ENCODE measurements at regions not wholly inside any gene's neighbourhood (a gene's known extent, or its start where the extent isn't known, plus 50 kb on each side); places are given as distances from the start of the nearest gene placed in this dataset.

DNA sequence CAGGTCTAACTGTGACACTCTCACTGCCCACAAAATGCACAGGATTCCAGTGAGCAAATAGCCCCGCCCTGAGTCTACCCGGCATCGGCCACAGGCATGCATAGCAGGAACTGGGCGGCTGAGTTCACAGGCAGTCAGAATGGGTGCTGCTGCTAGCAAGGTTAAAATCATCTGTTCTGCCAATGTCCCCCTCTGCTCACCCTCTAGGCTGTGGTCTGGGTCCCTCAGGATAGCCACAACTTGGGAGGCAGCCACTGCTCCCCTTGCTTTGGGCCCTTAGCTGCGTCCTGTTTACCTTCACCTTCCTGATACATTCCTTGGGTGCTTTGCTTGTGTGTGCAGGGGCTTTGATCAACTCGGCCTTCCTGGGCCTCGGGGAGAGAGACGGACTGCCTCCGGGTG, 232.9 kb upstream of the RGMA start:
- H3K27ac ChIP-seq, result no peak overlapping the region
- no peaks in the 10 kb centered on the region for H3K36me3 ChIP-seq (ENCODE audit: insufficient read depth, low read length)

DNA sequence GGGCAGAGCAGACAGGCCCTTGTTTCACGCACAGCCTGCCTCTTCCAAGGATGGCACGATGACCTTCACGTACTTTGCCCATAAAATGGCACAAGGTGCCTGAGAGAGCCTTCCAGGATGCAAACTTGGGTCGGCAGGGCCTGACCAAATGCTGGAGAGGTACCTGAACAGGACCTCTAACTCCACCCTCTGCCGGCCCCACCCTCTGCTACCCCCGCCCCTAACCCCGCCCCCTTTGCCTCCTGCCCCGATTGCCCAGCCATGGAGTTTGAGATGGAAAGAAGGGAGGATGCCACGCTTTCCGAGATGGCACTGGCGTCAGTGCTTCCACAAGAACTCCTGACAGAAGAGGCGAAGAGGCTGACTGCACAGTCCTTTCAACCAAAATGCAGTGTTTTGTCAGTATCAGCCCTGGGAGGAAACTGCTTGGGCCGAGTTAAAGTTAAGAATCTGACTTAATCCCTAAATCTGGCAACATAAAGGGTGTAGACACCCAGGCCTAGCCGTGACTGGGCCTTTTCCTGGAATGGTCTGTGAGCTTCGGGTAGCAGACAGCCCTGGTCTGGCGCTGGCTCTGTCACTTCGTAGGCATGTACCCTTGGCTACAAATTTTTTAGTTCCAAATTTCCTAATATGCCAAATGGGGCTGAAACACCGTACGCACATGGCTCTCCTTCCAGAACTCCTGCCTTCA, 230.3 kb upstream of the RGMA start:
- H3K27ac ChIP-seq, result no peak overlapping the region
- no peak overlapping the region for H3K9ac ChIP-seq (ENCODE audit: insufficient read length)
- TF ChIP-seq FOXP2 (optimal IDR thresholded peaks at IDR 0.05; ENCODE audit: control extremely low read depth, extremely low read length, insufficient read depth) (no peak), EZH2 (IDR thresholded peaks at IDR 0.05) (no peak), POLR2AphosphoS5 (IDR thresholded peaks at IDR 0.05; ENCODE audit: borderline replicate concordance, low read depth, low read length) (no peak)
- no peak for DNase-seq (ENCODE audit: low read depth, low spot score)
- no peak overlapping the region for H3K4me3 ChIP-seq
- H3K36me3 ChIP-seq (ENCODE audit: insufficient read depth, low read length), result no peaks in the 10 kb centered on the region
- H3K9me3 ChIP-seq (ENCODE audit: low read depth, low read length), result no peaks in the 10 kb centered on the region

More for the DNA sequence above, 232.9 kb upstream of the RGMA start:
- no peak overlapping the region for H3K4me3 ChIP-seq
- DNase-seq (ENCODE audit: low read depth, low spot score), result no peak
- TF ChIP-seq POLR2AphosphoS5 (IDR thresholded peaks at IDR 0.05; ENCODE audit: borderline replicate concordance, low read depth, low read length), result no peak
- TF ChIP-seq EZH2 (IDR thresholded peaks at IDR 0.05), result no peak
- no peaks in the 10 kb centered on the region for H3K9me3 ChIP-seq (ENCODE audit: low read depth, low read length)
- H3K9ac ChIP-seq (ENCODE audit: insufficient read length), result no peak overlapping the region

DNA sequence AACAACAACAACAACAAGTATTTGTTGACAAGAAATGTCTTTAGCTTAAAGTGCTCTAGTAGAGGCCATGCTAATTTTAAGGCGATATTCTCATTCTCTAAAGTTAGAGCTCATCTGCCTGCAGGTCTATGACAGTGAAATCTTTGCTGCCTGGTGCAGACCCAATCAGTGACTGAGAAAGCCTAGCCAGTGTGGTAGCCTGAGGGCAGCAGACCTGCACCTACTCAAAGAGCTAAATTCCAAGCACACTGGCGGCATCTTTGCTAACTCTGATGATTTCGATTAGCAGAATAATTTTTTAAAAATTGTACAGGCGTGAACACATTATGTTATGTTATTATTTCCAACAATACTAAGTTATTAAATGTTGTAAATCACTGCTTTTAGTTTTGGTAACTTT, 228.8 kb upstream of the RGMA start:
- no peak overlapping the region for H3K9ac ChIP-seq (ENCODE audit: insufficient read length)
- no peak overlapping the region for H3K4me3 ChIP-seq
- no peak for TF ChIP-seq EZH2 (IDR thresholded peaks at IDR 0.05)
- no peak for TF ChIP-seq FOXP2 (optimal IDR thresholded peaks at IDR 0.05; ENCODE audit: control extremely low read depth, extremely low read length, insufficient read depth)
- TF ChIP-seq POLR2AphosphoS5 (IDR thresholded peaks at IDR 0.05; ENCODE audit: borderline replicate concordance, low read depth, low read length), result no peak
- H3K27ac ChIP-seq, result no peak overlapping the region
- DNase-seq (ENCODE audit: low read depth, low spot score), result no peak
- no peaks in the 10 kb centered on the region for H3K36me3 ChIP-seq (ENCODE audit: insufficient read depth, low read length)
- H3K9me3 ChIP-seq (ENCODE audit: low read depth, low read length), result no peaks in the 10 kb centered on the region

DNA sequence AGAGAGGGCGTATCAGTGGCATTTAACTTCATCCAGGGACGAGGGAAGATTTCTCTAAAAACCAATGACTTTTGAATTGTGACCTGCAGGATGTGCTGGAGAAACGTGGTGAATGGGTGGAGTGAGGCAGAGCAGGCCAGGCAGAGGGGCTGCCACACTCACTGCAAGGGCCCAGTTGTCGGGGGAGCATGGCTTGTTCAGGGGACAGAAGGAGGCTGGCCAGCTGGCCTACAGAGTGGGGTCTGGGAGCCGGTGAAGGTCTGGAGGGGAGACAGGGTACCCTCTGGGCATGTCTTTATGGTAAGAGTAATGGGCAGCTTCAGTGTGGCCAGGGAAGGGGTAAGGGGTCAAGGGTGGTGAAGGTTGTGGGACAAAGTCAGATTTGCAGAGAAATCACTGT, 225.2 kb upstream of the RGMA start:
- Histone ChIP-seq H3K9ac (ENCODE audit: insufficient read length) (no peak overlapping the region), H3K27ac (no peak overlapping the region), H3K36me3 (ENCODE audit: insufficient read depth, low read length) (no peaks in the 10 kb centered on the region), H3K9me3 (ENCODE audit: low read depth, low read length) (no peaks in the 10 kb centered on the region), H3K4me3 (no peak overlapping the region)
- no peak for TF ChIP-seq FOXP2 (optimal IDR thresholded peaks at IDR 0.05; ENCODE audit: control extremely low read depth, extremely low read length, insufficient read depth)
- TF ChIP-seq EZH2 (IDR thresholded peaks at IDR 0.05), result no peak
- TF ChIP-seq POLR2AphosphoS5 (IDR thresholded peaks at IDR 0.05; ENCODE audit: borderline replicate concordance, low read depth, low read length), result no peak
- DNase-seq (ENCODE audit: low read depth, low spot score), result no peak

DNA sequence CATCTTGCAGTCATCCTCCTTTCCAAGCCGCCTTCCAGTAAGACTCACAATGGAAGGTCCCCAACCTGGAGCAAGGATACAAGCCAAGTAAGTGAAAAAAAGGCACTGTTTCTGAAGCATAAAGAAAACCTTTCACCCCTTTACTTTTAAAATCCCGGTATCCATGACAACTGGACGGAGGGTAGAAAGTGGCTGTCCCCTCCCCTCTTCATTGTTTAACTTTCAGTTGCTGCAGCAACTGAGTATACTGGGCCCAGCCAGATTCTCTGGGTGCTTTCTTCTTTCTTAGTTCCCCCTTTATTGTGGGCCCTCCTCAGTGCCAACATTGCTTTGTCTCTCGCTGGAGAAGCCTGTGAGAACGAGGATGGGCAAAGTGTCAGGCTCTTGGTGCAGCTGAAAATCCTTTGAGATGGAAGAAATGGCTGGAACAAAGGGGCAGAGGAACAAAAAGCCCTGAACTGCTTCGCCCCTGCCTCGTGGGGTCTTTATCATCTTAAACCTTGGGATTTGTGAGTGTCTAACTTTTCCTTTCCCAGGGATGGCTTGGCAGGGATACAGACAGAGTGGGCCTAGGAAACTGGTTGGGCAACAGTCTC, 224.0 kb upstream of the RGMA start:
- Histone ChIP-seq H3K36me3 (ENCODE audit: insufficient read depth, low read length) (no peaks in the 10 kb centered on the region), H3K9ac (ENCODE audit: insufficient read length) (no peak overlapping the region), H3K9me3 (ENCODE audit: low read depth, low read length) (no peaks in the 10 kb centered on the region), H3K4me3 (no peak overlapping the region), H3K27ac (no peak overlapping the region)
- TF ChIP-seq EZH2 (IDR thresholded peaks at IDR 0.05) (no peak), FOXP2 (optimal IDR thresholded peaks at IDR 0.05; ENCODE audit: control extremely low read depth, extremely low read length, insufficient read depth) (no peak), POLR2AphosphoS5 (IDR thresholded peaks at IDR 0.05; ENCODE audit: borderline replicate concordance, low read depth, low read length) (no peak)
- DNase-seq (ENCODE audit: low read depth, low spot score), result no peak

DNA sequence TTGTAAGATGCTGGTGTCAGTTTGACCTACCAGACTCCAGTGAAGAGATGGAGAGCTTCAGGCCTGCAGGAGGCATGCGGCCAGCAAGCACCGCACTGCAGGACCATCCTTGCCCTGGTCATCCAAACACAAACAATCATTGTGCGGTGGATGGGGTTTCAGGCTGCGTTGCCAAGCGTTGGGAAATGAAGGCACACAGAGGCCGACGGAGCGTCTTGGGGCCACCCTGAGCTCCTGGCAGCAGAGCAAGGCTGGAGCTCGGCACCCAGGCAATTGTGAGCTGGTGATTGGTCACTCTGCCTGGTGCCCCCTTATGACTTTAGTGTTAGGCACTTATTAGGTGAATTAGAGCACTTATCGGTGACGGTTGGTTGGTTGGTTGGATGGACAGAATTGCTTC, 222.6 kb upstream of the RGMA start:
- TF ChIP-seq EZH2 (IDR thresholded peaks at IDR 0.05) (no peak), POLR2AphosphoS5 (IDR thresholded peaks at IDR 0.05; ENCODE audit: borderline replicate concordance, low read depth, low read length) (no peak), FOXP2 (optimal IDR thresholded peaks at IDR 0.05; ENCODE audit: control extremely low read depth, extremely low read length, insufficient read depth) (no peak)
- no peak overlapping the region for H3K9ac ChIP-seq (ENCODE audit: insufficient read length)
- DNase-seq (ENCODE audit: low read depth, low spot score), result no peak
- no peak overlapping the region for H3K27ac ChIP-seq
- H3K9me3 ChIP-seq (ENCODE audit: low read depth, low read length), result no peaks in the 10 kb centered on the region
- H3K36me3 ChIP-seq (ENCODE audit: insufficient read depth, low read length), result no peaks in the 10 kb centered on the region
- H3K4me3 ChIP-seq, result no peak overlapping the region

DNA sequence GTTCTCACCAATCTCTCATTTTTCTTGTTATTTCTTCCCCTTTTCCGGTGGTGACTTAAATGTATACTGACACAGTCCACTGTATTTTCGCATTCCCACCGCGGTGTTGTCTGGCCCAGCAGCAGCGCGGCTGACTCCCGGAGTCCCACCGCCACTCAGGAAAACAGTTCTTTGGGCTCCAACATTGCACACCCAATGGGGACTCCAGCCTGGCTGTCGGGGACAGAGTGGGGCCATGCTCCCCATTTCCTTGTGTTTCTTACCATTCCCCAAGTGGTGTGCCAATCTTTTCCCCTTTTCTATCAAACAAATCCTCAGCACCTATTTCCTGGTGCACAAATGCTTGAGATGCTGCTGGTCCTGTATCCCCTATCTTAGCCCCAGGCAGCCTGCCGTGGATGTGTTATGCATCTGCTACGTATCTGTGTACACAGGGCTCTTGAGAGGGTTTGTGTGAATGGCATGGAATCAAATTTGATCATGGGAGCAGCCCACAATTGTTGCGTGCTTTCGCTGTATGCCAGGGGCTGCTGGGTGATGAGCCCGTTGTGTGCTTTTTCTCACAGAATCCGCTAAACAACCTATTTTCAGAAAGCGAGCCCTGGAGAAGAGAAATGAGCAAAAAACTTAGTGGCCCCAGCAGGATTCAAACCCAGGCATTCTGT, 219.1 kb upstream of the RGMA start:
- TF ChIP-seq FOXP2 (optimal IDR thresholded peaks at IDR 0.05; ENCODE audit: control extremely low read depth, extremely low read length, insufficient read depth) (no peak), EZH2 (IDR thresholded peaks at IDR 0.05) (no peak), POLR2AphosphoS5 (IDR thresholded peaks at IDR 0.05; ENCODE audit: borderline replicate concordance, low read depth, low read length) (no peak)
- no peak overlapping the region for H3K4me3 ChIP-seq
- no peaks in the 10 kb centered on the region for H3K9me3 ChIP-seq (ENCODE audit: low read depth, low read length)
- no peak for DNase-seq (ENCODE audit: low read depth, low spot score)
- H3K9ac ChIP-seq (ENCODE audit: insufficient read length), result no peak overlapping the region
- no peaks in the 10 kb centered on the region for H3K36me3 ChIP-seq (ENCODE audit: insufficient read depth, low read length)
- no peak overlapping the region for H3K27ac ChIP-seq

DNA sequence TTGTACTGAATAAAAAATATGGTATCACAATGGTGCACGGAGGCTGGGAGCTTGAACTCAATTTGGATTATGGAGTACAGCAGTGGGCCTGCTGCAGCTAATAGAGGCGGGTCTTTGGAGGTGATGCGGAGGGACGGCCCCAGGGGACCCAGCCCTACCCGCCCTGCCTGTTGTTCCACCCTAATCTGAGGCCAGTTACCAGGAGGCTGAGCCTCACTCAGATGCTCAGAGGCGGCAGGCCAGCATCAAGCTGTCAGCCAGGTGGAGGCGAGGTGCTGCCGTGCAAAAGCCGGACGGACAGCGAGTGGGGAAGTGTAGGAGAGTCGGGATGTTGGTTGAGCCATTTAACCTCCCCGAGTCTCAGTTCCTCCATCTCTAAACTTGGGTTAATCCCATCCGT, 218.5 kb upstream of the RGMA start:
- Histone ChIP-seq H3K27ac (no peak overlapping the region), H3K9me3 (ENCODE audit: low read depth, low read length) (no peaks in the 10 kb centered on the region), H3K36me3 (ENCODE audit: insufficient read depth, low read length) (no peaks in the 10 kb centered on the region), H3K9ac (ENCODE audit: insufficient read length) (no peak overlapping the region), H3K4me3 (no peak overlapping the region)
- no peak for DNase-seq (ENCODE audit: low read depth, low spot score)
- TF ChIP-seq POLR2AphosphoS5 (IDR thresholded peaks at IDR 0.05; ENCODE audit: borderline replicate concordance, low read depth, low read length) (no peak), EZH2 (IDR thresholded peaks at IDR 0.05) (no peak), FOXP2 (optimal IDR thresholded peaks at IDR 0.05; ENCODE audit: control extremely low read depth, extremely low read length, insufficient read depth) (no peak)

Measured in SK-N-MC (cell line).